Peyer's patch (tissue), 4 donors: ENCODE measurements at regions not wholly inside any gene's neighbourhood (a gene's known extent, or its start where the extent isn't known, plus 50 kb on each side); places are given as distances from the start of the nearest gene placed in this dataset.
A peak's percentile ranks its signal among the peaks of the same experiment; 100 is the strongest.

Experiments
- CTCF ChIP-seq, 6 experiments: fragments of 450-650 bp in 4 of 6; fragments of 200-600 bp in 2 of 6; sonication (generic) in 1 of 6; IDR thresholded peaks; one replicate each; pipeline ENCODE4 v1.5.1; 2017 to 2019; ENCODE audit warnings: antibody characterized with exemption in 6 of 6, mild to moderate bottlenecking in 3 of 6, moderate library complexity in 1 of 6
- POLR2A ChIP-seq, 2 donors: fragments of 450-650 bp; IDR thresholded peaks; one replicate each; pipeline ENCODE4 v1.5.1; 2017; ENCODE audit warnings: antibody characterized with exemption in 2 of 2, mild to moderate bottlenecking in 2 of 2, moderate library complexity in 2 of 2

- peak; percentile 46 to 84 for TF ChIP-seq POLR2A (IDR thresholded peaks at IDR 0.05)
- TF ChIP-seq CTCF (IDR thresholded peaks at IDR 0.05), result no peak
These were observed 63.7 kb upstream of the PDK4 start for GRCh38 chr7:95660023-95660434.
